HG03097 (cell line): ENCODE measurements at regions not wholly inside any gene's neighbourhood (a gene's known extent, or its start where the extent isn't known, plus 50 kb on each side); places are given as distances from the start of the nearest gene placed in this dataset.
"Not testable (repeated sequence)": the region's sequence is repeated elsewhere in the genome, so short reads cannot be mapped to it uniquely, and the experiment has no call there.

Experiments
- ATAC-seq: cut with Tn5 transposase; IDR thresholded peaks from one replicate; pipeline ENCODE4 v1.9.1; 2021; ENCODE audit not compliant: unreplicated experiment, low FRiP score

DNA sequence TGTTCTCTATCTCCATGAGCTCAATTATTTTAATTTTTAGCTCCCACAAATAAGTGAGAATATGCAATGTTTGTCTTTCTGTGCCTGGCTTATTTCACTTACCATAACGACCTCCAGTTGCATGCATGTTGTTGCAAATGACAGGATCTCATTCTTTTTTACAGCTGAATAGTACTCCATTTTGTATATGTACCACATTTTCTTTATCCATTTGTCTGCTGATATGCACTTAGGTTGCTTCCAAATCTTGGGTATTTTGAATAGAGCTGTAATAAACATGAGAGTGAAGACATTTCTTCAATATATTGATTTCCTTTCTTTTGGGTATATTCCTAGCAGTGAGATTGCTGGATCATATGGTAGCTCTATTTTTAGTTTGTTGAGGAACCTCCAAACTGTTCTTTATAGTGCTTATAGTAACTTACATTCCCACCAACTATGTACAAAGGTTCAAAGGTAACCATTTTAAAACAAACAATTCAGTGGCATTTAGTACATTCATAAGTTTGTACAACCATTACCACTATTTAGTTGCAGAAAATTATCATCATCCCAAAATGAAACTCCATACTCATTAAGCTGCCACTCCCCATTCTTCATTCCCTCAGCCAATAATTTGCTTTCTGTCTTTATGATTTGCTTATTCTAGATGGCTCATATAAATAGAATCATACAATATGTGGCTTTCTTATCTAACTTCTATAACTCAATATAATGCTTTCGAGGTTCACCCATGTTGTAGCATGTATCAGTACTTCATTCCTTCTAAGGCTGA lies 255.9 kb upstream of the NFIA start:
- ATAC-seq: no peak

- ATAC-seq: no peak
Measured at GRCh38 chr1:60825593-60825992, 256.8 kb upstream of the NFIA start.

- no peak for ATAC-seq
Measured at GRCh38 chr1:60823151-60823550, 259.2 kb upstream of the NFIA start.

DNA sequence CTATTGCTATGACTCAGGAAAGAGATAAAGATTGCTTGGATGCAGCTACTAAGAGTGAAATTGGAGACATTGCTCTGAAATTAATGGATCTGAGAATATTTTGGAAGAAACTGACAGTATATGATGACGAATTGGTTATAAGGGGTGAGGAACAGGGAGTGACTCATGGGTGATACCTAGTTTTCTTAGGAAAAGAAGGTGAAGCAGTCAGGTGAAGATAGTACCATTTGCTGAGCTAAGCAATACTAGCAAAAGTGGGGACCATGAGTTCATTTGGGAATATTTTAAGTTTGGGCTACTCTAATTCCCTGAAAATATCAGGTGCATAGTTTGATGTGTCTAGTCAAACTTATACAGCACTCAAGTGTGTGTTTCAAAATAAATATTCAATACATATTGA lies 260.1 kb upstream of the NFIA start:
- no peak for ATAC-seq

DNA sequence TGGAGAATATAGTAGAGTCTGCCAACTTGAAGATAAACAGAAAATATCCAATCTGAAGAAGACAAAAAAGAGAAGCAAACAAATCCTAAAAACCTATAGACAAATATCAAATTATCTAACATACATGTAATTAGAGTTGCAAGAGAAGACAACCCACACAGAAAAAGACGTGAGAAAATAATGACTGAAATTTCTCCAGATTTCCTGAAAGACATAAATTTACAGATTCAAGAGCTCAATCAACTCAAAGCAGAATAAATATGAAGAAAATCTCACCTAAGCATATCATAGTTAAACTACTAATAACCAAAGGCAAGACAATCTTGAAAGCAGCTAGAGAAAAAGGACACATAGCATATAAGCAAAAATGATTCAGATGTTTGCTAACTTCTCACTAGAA lies 261.2 kb upstream of the NFIA start:
- ATAC-seq: no peak

DNA sequence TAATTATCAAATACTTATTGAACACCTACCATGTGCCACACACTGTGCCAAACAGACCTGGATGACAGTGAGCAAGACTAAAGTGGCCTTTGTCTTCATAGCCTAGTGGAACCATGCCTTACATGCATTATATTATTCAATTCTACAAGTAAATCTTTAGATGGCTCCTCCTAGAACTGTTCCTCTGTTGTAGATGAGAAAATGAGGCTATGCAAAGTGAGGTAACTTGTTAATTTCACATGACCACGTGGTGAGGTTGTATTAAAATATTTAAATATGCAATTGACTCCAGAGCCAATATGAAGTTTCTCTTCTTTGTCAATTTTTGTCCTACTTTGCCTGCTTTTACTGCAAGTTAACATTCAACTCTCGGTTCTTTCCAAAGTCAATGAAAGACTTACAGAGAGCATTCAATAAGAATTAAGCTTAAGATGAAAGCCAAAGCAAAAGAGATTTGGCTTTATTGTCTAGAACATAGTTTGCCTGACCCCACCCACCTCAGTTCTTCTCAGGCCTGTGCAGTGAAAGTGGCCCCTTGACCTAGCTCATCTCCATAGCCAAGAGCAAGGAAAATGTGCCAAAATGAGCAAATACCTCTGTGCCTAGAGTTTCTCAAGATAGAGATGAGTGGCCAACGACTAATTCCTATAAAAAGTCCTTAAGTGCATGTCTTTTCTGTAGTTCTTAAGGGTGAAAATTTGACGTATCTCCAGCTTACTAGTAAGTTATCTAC lies 263.2 kb upstream of the NFIA start:
- no peak for ATAC-seq

DNA sequence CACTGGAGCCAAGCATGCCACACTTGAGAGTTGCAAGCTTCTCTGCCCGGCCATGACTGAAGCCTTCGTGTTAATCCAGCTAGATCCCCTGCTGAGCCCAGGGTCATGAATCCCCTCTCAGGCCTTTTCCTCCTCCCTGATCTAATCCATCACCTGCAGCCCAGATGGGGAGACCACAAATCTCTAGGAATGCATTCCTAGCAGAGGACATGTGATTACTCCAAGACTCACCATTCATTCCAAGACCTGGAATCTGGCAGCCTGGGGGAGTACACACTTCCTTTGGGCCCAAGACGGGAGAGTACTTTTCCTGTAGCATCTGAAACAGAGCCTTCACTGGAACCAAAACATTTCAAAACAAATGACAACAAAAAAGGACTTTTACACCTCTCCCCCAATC lies 269.3 kb upstream of the NFIA start:
- ATAC-seq: no peak

- ATAC-seq: no peak
Measured at GRCh38 chr1:60809204-60809980, 273.0 kb upstream of the NFIA start.

- ATAC-seq: no peak
Measured at GRCh38 chr1:60808676-60809075, 273.7 kb upstream of the NFIA start.

DNA sequence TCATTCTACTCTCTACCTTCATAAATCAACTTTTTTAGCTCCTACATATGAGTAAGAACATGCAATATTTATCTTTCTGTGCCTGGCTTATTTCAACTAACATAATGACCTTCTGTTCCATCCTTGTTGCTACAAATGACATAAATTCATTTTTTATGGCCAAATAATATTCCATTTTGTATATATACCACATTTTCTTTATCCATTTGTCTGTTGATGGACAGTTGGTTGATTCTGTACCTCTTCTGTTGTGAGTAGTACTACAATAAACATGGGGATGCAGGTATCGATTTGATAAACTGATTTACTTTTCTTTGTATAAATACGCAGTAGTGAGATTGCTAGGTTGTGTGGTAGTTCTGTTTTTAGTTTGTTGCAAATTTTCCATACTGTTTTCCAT lies 279.5 kb upstream of the NFIA start:
- no peak for ATAC-seq

DNA sequence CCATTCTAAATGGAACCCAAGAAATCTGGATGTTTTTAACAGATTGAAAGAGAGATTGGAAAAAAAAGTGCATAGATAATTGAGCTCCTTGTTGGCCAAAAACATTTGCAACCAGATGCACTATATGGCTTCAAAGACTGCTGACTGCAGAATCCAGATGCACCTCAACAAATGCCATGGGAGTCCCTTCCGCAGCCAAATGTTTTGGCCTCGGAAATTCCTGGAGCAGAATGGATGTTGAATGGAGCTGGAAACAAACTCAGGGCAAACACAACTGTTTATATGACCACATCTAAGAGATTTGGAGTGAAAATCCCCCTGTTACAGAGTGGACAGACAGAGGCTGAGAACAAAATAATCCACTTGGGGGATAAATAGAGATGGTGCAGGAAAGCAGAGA lies 285.0 kb upstream of the NFIA start:
- ATAC-seq: no peak

DNA sequence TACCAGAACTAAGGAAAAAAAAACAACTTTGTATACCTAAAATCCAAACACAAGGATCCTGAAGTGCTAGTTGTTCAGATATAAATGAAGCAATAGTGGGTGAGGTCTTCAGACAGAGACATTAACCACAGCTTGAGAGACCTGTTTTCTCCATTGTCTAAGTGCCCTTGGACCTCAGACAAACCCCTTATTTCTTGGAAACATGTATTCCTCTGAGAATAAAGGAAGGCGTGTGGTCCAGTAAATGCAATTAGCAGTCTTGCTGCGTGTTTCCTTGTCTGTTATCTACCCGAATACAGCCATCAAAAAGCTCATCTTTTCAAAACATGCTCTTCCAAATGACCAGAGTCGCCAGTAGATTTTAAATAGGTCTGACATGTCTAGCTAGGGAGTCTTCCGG lies 291.1 kb upstream of the NFIA start:
- no peak for ATAC-seq

- not testable (repeated sequence) for ATAC-seq
Measured at GRCh38 chr1:60773099-60773498, 309.3 kb upstream of the NFIA start.

DNA sequence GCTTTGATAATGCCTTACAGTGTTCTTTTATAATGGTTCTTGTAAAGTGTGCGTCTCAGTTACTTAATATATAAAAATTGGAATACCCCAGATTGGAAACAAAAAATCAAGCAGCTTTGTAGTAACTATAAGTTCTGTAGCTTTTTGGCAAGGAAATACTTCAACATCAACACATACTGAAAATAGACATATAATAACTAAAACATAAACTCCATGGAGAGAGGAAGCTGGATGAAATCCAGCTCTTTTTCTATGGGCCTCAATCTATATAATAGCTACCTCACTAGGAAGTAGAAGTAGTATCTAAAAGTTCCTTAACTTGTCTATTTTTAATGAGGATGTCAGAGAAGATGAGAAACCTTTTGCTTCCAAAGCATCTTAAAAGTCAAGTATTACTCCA lies 313.3 kb upstream of the NFIA start:
- ATAC-seq: no peak

DNA sequence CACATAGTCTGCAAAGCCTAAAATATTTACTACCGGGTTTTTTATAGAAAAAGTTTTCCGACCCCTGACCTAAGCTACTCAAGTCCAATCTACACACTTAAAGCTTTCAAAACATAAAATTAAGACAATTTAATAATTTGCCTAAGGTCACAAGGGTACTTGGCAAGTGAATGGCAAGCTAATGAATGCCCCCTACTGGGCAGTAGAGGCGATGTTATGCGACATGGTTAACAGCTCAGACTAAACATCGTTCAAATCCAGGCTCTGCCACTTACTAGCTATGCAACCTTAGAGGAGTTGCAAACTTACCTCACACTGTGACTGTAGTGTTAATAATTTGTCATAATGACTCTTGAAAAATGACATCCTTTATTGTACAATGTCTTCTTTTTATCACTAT lies 317.2 kb upstream of the NFIA start:
- ATAC-seq: no peak

- ATAC-seq: no peak
Measured at GRCh38 chr1:60764489-60764888, 317.9 kb upstream of the NFIA start.

- no peak for ATAC-seq
Measured at GRCh38 chr1:60763741-60764140, 318.6 kb upstream of the NFIA start.

GRCh38 chr1:60762911-60763310 lies 319.4 kb upstream of the NFIA start:
- no peak for ATAC-seq

GRCh38 chr1:60762176-60762575 lies 320.2 kb upstream of the NFIA start:
- ATAC-seq: no peak

DNA sequence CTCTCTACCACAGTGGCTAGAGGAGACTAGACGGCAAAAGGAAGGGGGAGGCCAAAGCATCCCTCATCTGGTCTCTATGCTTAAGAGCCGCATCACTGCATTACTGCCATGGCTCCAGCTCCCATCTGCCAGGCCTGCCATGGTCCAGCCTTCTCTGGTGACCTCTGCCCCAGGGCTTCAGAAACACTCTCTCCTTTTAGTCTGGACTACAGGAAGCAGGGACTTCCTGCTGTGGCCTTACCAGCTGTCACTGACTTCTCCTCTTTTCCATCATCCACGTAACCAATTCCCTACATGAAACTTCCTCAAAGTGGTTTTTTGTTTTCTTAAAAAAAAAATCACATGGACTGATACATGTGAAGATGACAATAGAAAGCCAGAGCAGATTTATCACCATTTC lies 323.1 kb upstream of the NFIA start:
- no peak for ATAC-seq

- no peak for ATAC-seq
Measured at GRCh38 chr1:60757485-60757884, 324.9 kb upstream of the NFIA start.
